Glutamatergic neuron (in vitro differentiated cells): ENCODE measurements at regions not wholly inside any gene's neighbourhood (a gene's known extent, or its start where the extent isn't known, plus 50 kb on each side); places are given as distances from the start of the nearest gene placed in this dataset.

Source experiments
- DNase-seq: peaks from one replicate; pipeline ENCODE4 v3.0.0; 2022
- H3K27ac Mint-ChIP-seq: one replicate; pipeline ENCODE4 v1.8.0; 2020; ENCODE audit warnings: mild to moderate bottlenecking, mixed read lengths, inconsistent platforms; ENCODE audit not compliant: unreplicated experiment
- H3K27me3 Mint-ChIP-seq: one replicate; pipeline ENCODE4 v1.8.0; 2020; ENCODE audit warnings: mild to moderate bottlenecking, moderate library complexity, mixed read lengths, inconsistent platforms; ENCODE audit not compliant: unreplicated experiment
- H3K36me3 Mint-ChIP-seq: one replicate; pipeline ENCODE4 v1.8.0; 2020; ENCODE audit warnings: mild to moderate bottlenecking, mixed read lengths, inconsistent platforms; ENCODE audit not compliant: unreplicated experiment
- H3K4me1 Mint-ChIP-seq: one replicate; pipeline ENCODE4 v1.8.0; 2020; ENCODE audit warnings: mild to moderate bottlenecking, low read depth, mixed read lengths, inconsistent platforms; ENCODE audit not compliant: unreplicated experiment
- H3K4me3 Mint-ChIP-seq: one replicate; pipeline ENCODE4 v1.8.0; 2020; ENCODE audit warnings: mild to moderate bottlenecking, mixed read lengths, inconsistent platforms; ENCODE audit not compliant: unreplicated experiment
- H3K9me3 Mint-ChIP-seq: one replicate; pipeline ENCODE4 v1.8.0; 2020; ENCODE audit warnings: mild to moderate bottlenecking, moderate library complexity, mixed read lengths, inconsistent platforms; ENCODE audit not compliant: unreplicated experiment
- CTCF ChIP-seq: fragments of 200-600 bp; sonication (generic); IDR thresholded peaks from one replicate; pipeline ENCODE4 v1.5.0; 2021; ENCODE audit not compliant: partially characterized antibody, unreplicated experiment

- H3K4me1 Mint-ChIP-seq, result no peaks in the 10 kb centered on the region
- no peak overlapping the region for H3K4me3 Mint-ChIP-seq
- peaks cover 5% of the 10 kb centered on the region for H3K36me3 Mint-ChIP-seq
- peaks cover 3% of the 10 kb centered on the region for H3K27me3 Mint-ChIP-seq
- H3K27ac Mint-ChIP-seq, result no peak overlapping the region
- TF ChIP-seq CTCF, result no peak
- peaks cover 2% of the 10 kb centered on the region for H3K9me3 Mint-ChIP-seq
- DNase-seq, result no peak
Measured at GRCh38 chr13:111049791-111050538, 65.1 kb upstream of the ARHGEF7 start.

GRCh38 chr13:111048387-111048786, 66.7 kb upstream of the ARHGEF7 start:
- Mint-ChIP-seq H3K4me3 (no peak overlapping the region), H3K4me1 (peaks cover 7% of the 10 kb centered on the region), H3K36me3 (peaks cover 15% of the 10 kb centered on the region), H3K27ac (no peak overlapping the region), H3K27me3 (peaks cover 5% of the 10 kb centered on the region), H3K9me3 (peaks cover 2% of the 10 kb centered on the region)
- no peak for DNase-seq
- TF ChIP-seq CTCF, result no peak

GRCh38 chr13:111047326-111047725, 67.8 kb upstream of the ARHGEF7 start:
- Mint-ChIP-seq H3K36me3 (peaks cover 15% of the 10 kb centered on the region), H3K4me1 (peaks cover 7% of the 10 kb centered on the region), H3K27ac (no peak overlapping the region), H3K27me3 (peaks cover 5% of the 10 kb centered on the region), H3K4me3 (no peak overlapping the region), H3K9me3 (peaks cover 2% of the 10 kb centered on the region)
- no peak for DNase-seq
- no peak for TF ChIP-seq CTCF

GRCh38 chr13:111046590-111047141, 68.4 kb upstream of the ARHGEF7 start:
- no peak for DNase-seq
- Mint-ChIP-seq H3K4me1 (peaks cover 7% of the 10 kb centered on the region), H3K36me3 (peaks cover 15% of the 10 kb centered on the region), H3K27me3 (peaks cover 5% of the 10 kb centered on the region), H3K9me3 (peaks cover 2% of the 10 kb centered on the region), H3K4me3 (no peak overlapping the region), H3K27ac (no peak overlapping the region)
- no peak for TF ChIP-seq CTCF

- Mint-ChIP-seq H3K4me3 (no peak overlapping the region), H3K4me1 (peaks cover 7% of the 10 kb centered on the region), H3K27me3 (peaks cover 5% of the 10 kb centered on the region), H3K27ac (no peak overlapping the region), H3K36me3 (peaks cover 15% of the 10 kb centered on the region), H3K9me3 (peaks cover 2% of the 10 kb centered on the region)
- no peak for DNase-seq
- TF ChIP-seq CTCF, result no peak
Measured at GRCh38 chr13:111045170-111045569, 69.9 kb upstream of the ARHGEF7 start.
